Endothelial cell (in vitro differentiated cells): ENCODE measurements at regions not wholly inside any gene's neighbourhood (a gene's known extent, or its start where the extent isn't known, plus 50 kb on each side); places are given as distances from the start of the nearest gene placed in this dataset.

Source experiments
- DNase-seq: peaks from one replicate; pipeline ENCODE4 v3.0.0; 2021; ENCODE audit warnings: low spot score
- H3K27ac Mint-ChIP-seq: one replicate; pipeline ENCODE4 v1.8.0; 2021; ENCODE audit warnings: mixed read lengths, inconsistent platforms; ENCODE audit not compliant: unreplicated experiment
- H3K27me3 Mint-ChIP-seq: one replicate; pipeline ENCODE4 v1.8.0; 2021; ENCODE audit warnings: mild to moderate bottlenecking, moderate library complexity, mixed read lengths, inconsistent platforms; ENCODE audit not compliant: unreplicated experiment
- H3K36me3 Mint-ChIP-seq: one replicate; pipeline ENCODE4 v1.8.0; 2021; ENCODE audit warnings: mild to moderate bottlenecking, low read depth, mixed read lengths, inconsistent platforms; ENCODE audit not compliant: unreplicated experiment
- H3K4me1 Mint-ChIP-seq: one replicate; pipeline ENCODE4 v1.8.0; 2021; ENCODE audit warnings: mild to moderate bottlenecking, mixed read lengths, inconsistent platforms; ENCODE audit not compliant: unreplicated experiment
- H3K4me3 Mint-ChIP-seq: one replicate; pipeline ENCODE4 v1.8.0; 2021; ENCODE audit warnings: mild to moderate bottlenecking, mixed read lengths, inconsistent platforms; ENCODE audit not compliant: unreplicated experiment
- H3K9me3 Mint-ChIP-seq: one replicate; pipeline ENCODE4 v1.8.0; 2021; ENCODE audit warnings: mixed read lengths, inconsistent platforms; ENCODE audit not compliant: unreplicated experiment
- CTCF ChIP-seq: fragments of 200-600 bp; sonication (generic); IDR thresholded peaks from one replicate; pipeline ENCODE4 v1.5.0; 2021; ENCODE audit warnings: antibody characterized with exemption; ENCODE audit not compliant: unreplicated experiment

GRCh38 chr3:164208048-164208447 lies 870.2 kb downstream of the SI start:
- no peak overlapping the region for H3K4me3 Mint-ChIP-seq
- H3K27me3 Mint-ChIP-seq = peaks cover 1% of the 10 kb centered on the region
- no peaks in the 10 kb centered on the region for H3K36me3 Mint-ChIP-seq
- H3K9me3 Mint-ChIP-seq = no peaks in the 10 kb centered on the region
- peaks cover 8% of the 10 kb centered on the region for H3K4me1 Mint-ChIP-seq
- no peak overlapping the region for H3K27ac Mint-ChIP-seq
- no peak for TF ChIP-seq CTCF
- DNase-seq = no peak

DNA sequence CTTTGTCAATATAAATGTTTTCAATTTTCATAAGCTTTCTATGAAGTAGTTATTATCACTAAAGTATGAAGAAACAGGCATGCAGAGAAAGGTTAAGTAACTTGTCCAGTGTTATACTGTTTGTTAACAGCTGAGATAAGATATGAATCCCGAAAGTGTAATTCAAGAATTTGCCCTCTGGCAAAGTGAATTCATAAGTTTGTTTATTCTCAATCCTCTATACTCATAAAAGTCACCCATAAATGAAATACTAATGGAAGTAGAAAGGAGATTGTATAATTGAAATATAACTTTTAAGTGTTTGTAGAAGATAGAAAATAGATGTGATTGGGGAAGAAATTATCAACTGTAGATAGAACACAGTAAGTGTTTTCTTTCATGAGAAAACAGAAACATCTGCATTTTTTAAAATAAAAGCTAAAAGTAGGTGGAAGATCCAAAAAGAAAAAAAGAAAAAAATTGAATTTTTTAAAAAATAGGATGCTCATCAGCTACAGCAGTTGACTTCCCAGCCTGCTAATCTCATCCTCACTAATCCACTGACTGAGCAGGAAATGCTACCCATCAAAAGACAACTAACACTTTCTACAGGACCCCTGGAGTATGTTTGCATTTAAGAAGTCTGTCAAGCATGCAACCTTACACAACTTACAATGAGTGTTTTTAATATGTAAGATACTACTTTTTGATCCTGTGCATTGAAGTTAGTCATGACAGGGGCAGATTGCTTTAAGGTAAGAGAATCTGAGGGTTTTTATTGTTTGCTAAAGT lies 878.1 kb downstream of the SI start:
- H3K9me3 Mint-ChIP-seq = no peaks in the 10 kb centered on the region
- DNase-seq = no peak
- no peaks in the 10 kb centered on the region for H3K27me3 Mint-ChIP-seq
- H3K36me3 Mint-ChIP-seq = no peaks in the 10 kb centered on the region
- no peak overlapping the region for H3K4me3 Mint-ChIP-seq
- no peaks in the 10 kb centered on the region for H3K4me1 Mint-ChIP-seq
- no peak for TF ChIP-seq CTCF
- H3K27ac Mint-ChIP-seq = no peak overlapping the region

DNA sequence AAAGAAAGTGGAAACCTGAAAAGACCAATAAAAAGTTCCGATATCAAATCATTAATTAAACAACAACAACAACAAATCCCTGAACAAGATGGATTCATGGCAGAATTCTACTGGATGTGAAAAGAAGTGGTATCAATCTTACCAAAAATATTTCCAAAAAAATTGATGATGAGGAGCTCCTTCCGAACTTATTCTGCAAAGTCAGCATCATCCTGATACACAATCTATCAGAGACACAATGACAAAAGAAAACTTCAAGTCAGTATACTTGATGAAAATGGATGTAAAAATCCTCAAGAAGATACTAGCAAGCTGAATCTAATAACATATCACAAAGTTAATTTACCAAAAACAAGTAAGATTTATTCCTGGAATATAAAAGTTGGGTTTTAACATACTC lies 881.8 kb downstream of the SI start:
- no peaks in the 10 kb centered on the region for H3K36me3 Mint-ChIP-seq
- no peak for DNase-seq
- H3K27ac Mint-ChIP-seq = no peak overlapping the region
- H3K9me3 Mint-ChIP-seq = no peaks in the 10 kb centered on the region
- H3K4me1 Mint-ChIP-seq = no peaks in the 10 kb centered on the region
- no peaks in the 10 kb centered on the region for H3K27me3 Mint-ChIP-seq
- no peak overlapping the region for H3K4me3 Mint-ChIP-seq
- no peak for TF ChIP-seq CTCF

DNA sequence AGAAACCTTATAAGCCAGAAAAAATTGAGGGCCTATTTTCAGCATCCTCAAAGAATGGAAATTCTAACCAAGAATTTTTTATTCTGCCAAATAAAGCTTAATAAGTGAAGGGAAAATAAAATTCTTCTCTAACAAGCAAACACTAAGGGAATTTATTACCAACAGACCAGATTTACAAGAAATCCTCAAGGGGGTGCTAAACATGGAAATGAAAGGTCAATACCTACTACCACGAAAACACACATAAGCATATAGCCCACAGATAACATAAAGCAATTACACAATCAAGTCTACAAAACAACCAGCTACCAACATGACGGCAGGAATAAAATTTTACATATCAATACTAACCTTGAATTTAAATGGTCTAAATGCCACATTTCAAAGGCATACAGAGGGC lies 883.5 kb downstream of the SI start:
- no peak overlapping the region for H3K4me3 Mint-ChIP-seq
- H3K27ac Mint-ChIP-seq = no peak overlapping the region
- TF ChIP-seq CTCF = peak; percentile 22
- no peaks in the 10 kb centered on the region for H3K9me3 Mint-ChIP-seq
- no peaks in the 10 kb centered on the region for H3K36me3 Mint-ChIP-seq
- H3K27me3 Mint-ChIP-seq = no peaks in the 10 kb centered on the region
- DNase-seq = no peak
- H3K4me1 Mint-ChIP-seq = no peaks in the 10 kb centered on the region

GRCh38 chr3:164192974-164193373 lies 885.3 kb downstream of the SI start:
- H3K4me3 Mint-ChIP-seq = no peak overlapping the region
- H3K27me3 Mint-ChIP-seq = no peaks in the 10 kb centered on the region
- no peaks in the 10 kb centered on the region for H3K9me3 Mint-ChIP-seq
- TF ChIP-seq CTCF = no peak
- no peak overlapping the region for H3K27ac Mint-ChIP-seq
- DNase-seq = no peak
- no peaks in the 10 kb centered on the region for H3K4me1 Mint-ChIP-seq
- H3K36me3 Mint-ChIP-seq = no peaks in the 10 kb centered on the region
